Stimulated activated memory B cell treated with anti-CD40 and anti-IgM and Interleukin-4, amounts not matched to agents 10 μg/mL and 1 μg/mL and 100 μg/mL, for 72 hours (primary cell): ENCODE measurements at regions not wholly inside any gene's neighbourhood (a gene's known extent, or its start where the extent isn't known, plus 50 kb on each side); places are given as distances from the start of the nearest gene placed in this dataset.

Experiments
- ATAC-seq: fragments of 150-1000 bp; cut with Tn5 transposase; 2 replicates; pipeline ENCODE4 v1.10.0; 2021
- H3K27ac Mint-ChIP-seq: one replicate; pipeline ENCODE4 v1.8.0; 2022; ENCODE audit warnings: mild to moderate bottlenecking, mixed read lengths
- H3K27me3 Mint-ChIP-seq: one replicate; pipeline ENCODE4 v1.8.0; 2022; ENCODE audit warnings: mixed read lengths
- H3K36me3 Mint-ChIP-seq: one replicate; pipeline ENCODE4 v1.8.0; 2022; ENCODE audit warnings: mixed read lengths
- H3K4me1 Mint-ChIP-seq: one replicate; pipeline ENCODE4 v1.8.0; 2022; ENCODE audit warnings: mixed read lengths
- H3K4me3 Mint-ChIP-seq: one replicate; pipeline ENCODE4 v1.8.0; 2022; ENCODE audit warnings: mild to moderate bottlenecking, moderate library complexity, mixed read lengths
- H3K9me3 Mint-ChIP-seq: one replicate; pipeline ENCODE4 v1.8.0; 2022; ENCODE audit warnings: mixed read lengths

- Mint-ChIP-seq H3K27me3 (no peaks in the 10 kb centered on the region), H3K4me1 (no peaks in the 10 kb centered on the region), H3K27ac (no peak overlapping the region), H3K4me3 (no peak overlapping the region), H3K36me3 (no peaks in the 10 kb centered on the region), H3K9me3 (no peaks in the 10 kb centered on the region)
- ATAC-seq = no peak
Measured at GRCh38 chr2:59919579-59919978, 633.9 kb downstream of the BCL11A start.

DNA sequence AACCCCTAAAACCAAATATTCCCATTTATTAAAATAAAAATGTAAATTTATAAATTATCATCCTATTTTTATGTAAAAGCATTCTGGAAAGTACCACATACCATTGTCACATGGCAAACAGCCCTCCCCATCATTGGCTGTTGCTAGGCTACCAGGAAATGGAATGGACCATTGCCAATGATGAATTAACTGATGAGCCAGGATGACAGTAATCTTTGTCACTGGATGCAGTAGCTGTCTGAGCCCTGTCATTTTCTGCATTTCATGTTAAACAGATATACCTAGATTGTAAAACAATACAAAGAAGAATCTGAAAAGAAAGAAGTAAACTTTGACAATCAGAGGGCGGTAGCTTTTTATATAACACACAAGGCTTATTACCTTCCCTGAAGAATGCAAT, 641.4 kb downstream of the BCL11A start:
- H3K4me3 Mint-ChIP-seq = no peak overlapping the region
- peaks cover 17% of the 10 kb centered on the region for H3K4me1 Mint-ChIP-seq
- no peaks in the 10 kb centered on the region for H3K36me3 Mint-ChIP-seq
- H3K27ac Mint-ChIP-seq = no peak overlapping the region
- H3K9me3 Mint-ChIP-seq = no peaks in the 10 kb centered on the region
- no peaks in the 10 kb centered on the region for H3K27me3 Mint-ChIP-seq
- no peak for ATAC-seq

DNA sequence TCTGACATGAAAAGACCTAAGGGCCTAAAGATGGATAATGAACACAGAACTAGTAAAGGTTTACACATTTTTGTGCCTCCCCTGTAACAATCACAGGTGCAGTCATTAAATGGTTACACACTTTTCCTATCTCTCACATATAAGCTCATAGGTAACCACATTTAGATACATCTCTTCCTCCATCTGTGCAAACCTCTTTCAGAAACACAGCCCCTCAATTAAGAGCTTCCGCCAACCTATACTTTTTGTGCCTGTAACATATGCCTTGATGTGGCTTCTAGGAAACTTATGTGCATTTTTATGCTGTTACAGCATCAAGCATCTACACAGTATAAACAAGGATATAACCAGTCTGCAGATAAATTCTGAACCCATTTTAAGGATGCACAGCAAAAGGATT, 643.3 kb downstream of the BCL11A start:
- Mint-ChIP-seq H3K9me3 (no peaks in the 10 kb centered on the region), H3K27me3 (no peaks in the 10 kb centered on the region), H3K27ac (no peak overlapping the region), H3K4me3 (no peak overlapping the region), H3K36me3 (no peaks in the 10 kb centered on the region), H3K4me1 (peaks cover 21% of the 10 kb centered on the region)
- ATAC-seq = no peak

GRCh38 chr2:59909147-59909546, 644.3 kb downstream of the BCL11A start:
- H3K36me3 Mint-ChIP-seq = no peaks in the 10 kb centered on the region
- no peaks in the 10 kb centered on the region for H3K9me3 Mint-ChIP-seq
- no peak overlapping the region for H3K4me3 Mint-ChIP-seq
- H3K27me3 Mint-ChIP-seq = no peaks in the 10 kb centered on the region
- no peak for ATAC-seq
- H3K27ac Mint-ChIP-seq = no peak overlapping the region
- H3K4me1 Mint-ChIP-seq = peaks cover 21% of the 10 kb centered on the region

DNA sequence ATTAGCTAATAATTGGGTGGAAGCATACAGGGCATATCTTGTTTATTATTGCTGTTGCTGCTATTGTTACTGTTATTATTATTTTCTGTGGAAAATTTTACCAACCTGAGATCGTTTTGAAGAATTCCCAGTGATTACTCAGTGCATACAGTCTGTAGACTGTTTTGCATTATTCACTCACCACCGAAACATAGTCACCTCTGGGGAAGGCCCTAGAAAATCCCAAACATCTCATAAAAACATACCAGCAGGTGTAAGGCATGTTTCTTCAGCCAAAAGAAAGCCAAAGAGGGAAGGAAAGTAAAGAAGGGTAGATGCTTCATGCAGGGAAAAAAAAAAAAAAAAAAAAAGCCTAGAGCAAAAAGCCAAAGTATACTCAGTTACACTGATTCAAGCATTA, 647.7 kb downstream of the BCL11A start:
- ATAC-seq = no peak
- Mint-ChIP-seq H3K4me3 (no peak overlapping the region), H3K4me1 (peaks cover 20% of the 10 kb centered on the region), H3K27ac (no peak overlapping the region), H3K27me3 (no peaks in the 10 kb centered on the region), H3K36me3 (no peaks in the 10 kb centered on the region), H3K9me3 (no peaks in the 10 kb centered on the region)

DNA sequence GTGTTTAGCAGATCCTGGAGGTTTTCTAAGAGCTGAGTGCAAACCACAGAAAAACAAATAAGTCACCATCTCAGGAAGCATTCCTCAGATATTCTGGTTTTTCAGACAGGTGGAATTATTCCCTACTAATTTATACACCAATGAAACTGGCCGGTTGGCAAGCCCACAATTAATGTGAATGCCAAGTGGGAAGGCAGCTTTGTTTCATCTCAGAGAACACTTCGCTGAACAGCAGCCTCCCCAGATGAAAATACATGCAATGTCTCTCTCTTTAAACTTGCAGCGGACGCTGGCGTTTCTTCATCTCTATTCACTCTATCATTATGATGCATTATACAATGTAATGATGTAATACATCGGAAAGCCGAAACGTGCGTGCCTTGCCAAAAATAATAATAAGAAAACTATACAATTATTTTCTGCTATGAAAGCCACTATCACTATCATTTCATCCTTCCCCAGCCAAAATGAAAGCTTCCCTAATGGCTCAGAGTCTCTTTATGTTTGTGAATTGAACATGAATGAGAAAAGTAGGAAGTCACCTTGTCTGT, 649.4 kb downstream of the BCL11A start:
- Mint-ChIP-seq H3K4me1 (peaks cover 7% of the 10 kb centered on the region), H3K36me3 (no peaks in the 10 kb centered on the region)
- ATAC-seq = no peak

GRCh38 chr2:59900728-59901452, 652.6 kb downstream of the BCL11A start:
- no peak for ATAC-seq
- Mint-ChIP-seq H3K9me3 (no peaks in the 10 kb centered on the region), H3K27ac (no peak overlapping the region)

More for the DNA sequence above, 649.4 kb downstream of the BCL11A start:
- H3K27ac Mint-ChIP-seq = no peak overlapping the region
- no peaks in the 10 kb centered on the region for H3K27me3 Mint-ChIP-seq
- H3K9me3 Mint-ChIP-seq = no peaks in the 10 kb centered on the region
- no peak overlapping the region for H3K4me3 Mint-ChIP-seq

DNA sequence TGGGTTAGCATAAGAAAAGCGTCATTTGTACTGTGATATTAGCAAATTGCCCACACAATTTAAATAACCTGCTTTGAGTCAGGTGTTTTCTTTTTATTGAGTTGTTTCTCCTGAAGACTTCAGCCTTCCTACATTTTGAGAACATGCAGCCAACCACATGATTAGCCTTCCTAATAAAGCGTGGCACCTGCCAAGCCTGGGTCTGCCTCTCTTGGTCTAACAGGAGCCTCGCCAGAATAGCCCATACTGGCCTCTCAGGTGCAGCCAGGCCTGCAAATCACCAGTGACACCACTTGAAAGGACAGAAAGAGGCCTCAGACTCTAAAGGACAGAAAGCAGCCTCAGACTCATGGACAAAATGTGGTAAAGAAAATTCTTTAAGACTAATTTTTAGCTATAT, 653.8 kb downstream of the BCL11A start:
- Mint-ChIP-seq H3K9me3 (no peaks in the 10 kb centered on the region), H3K36me3 (no peaks in the 10 kb centered on the region), H3K4me1 (no peaks in the 10 kb centered on the region), H3K4me3 (no peak overlapping the region), H3K27me3 (no peaks in the 10 kb centered on the region), H3K27ac (no peak overlapping the region)
- ATAC-seq = no peak

More at GRCh38 chr2:59900728-59901452, 652.6 kb downstream of the BCL11A start:
- Mint-ChIP-seq H3K4me3 (no peak overlapping the region), H3K36me3 (no peaks in the 10 kb centered on the region), H3K4me1 (peaks cover 2% of the 10 kb centered on the region), H3K27me3 (no peaks in the 10 kb centered on the region)

- Mint-ChIP-seq H3K4me3 (no peak overlapping the region), H3K4me1 (no peaks in the 10 kb centered on the region), H3K36me3 (no peaks in the 10 kb centered on the region), H3K27ac (no peak overlapping the region), H3K27me3 (no peaks in the 10 kb centered on the region), H3K9me3 (no peaks in the 10 kb centered on the region)
- no peak for ATAC-seq
Measured at GRCh38 chr2:59896499-59897245, 656.8 kb downstream of the BCL11A start.

DNA sequence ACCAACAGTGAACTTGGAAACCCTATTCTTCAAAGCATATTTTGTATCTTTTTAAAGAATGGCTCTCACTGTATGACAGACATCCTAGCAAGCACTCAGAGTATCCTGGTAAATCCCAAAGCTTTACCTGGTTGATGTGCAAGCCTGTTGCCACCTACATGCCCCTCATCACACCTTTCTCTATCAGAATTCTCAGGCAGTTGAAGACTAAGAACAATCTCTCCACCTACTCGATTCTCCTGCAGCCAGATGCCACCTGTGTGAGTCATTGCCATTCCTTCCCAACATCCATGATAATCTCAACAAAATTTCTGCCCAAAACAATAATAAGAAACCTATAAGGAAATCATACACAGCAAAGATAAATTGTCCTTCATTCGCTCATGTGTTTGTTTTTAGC, 659.8 kb downstream of the BCL11A start:
- Mint-ChIP-seq H3K36me3 (no peaks in the 10 kb centered on the region), H3K27me3 (no peaks in the 10 kb centered on the region), H3K4me1 (peaks cover 1% of the 10 kb centered on the region), H3K4me3 (no peak overlapping the region), H3K9me3 (peaks cover 3% of the 10 kb centered on the region), H3K27ac (no peak overlapping the region)
- no peak for ATAC-seq

GRCh38 chr2:59892398-59892797, 661.1 kb downstream of the BCL11A start:
- Mint-ChIP-seq H3K36me3 (no peaks in the 10 kb centered on the region), H3K27ac (no peak overlapping the region), H3K27me3 (no peaks in the 10 kb centered on the region), H3K4me3 (no peak overlapping the region), H3K4me1 (peaks cover 13% of the 10 kb centered on the region), H3K9me3 (peaks cover 3% of the 10 kb centered on the region)
- no peak for ATAC-seq

DNA sequence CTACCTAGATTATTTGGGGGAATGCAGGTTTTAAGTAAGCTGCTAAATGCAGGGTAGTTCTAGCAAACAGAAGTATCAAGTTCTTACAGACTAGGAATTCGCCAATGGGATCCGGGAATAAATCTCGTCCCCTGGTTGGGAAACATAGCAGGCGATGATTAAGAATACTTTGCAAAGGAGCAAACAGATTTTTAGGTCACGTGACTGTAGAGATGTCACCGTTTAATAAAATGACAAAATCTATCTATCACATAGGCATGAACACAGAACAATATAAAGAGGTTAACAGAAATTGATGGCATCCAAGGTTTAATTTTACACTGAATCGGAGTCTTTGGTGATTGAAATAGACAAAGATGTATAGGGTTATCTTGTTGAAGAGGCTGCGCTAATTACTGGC, 664.1 kb downstream of the BCL11A start:
- H3K27me3 Mint-ChIP-seq = no peaks in the 10 kb centered on the region
- peaks cover 3% of the 10 kb centered on the region for H3K9me3 Mint-ChIP-seq
- H3K27ac Mint-ChIP-seq = no peak overlapping the region
- no peak overlapping the region for H3K4me3 Mint-ChIP-seq
- H3K4me1 Mint-ChIP-seq = peaks cover 36% of the 10 kb centered on the region
- H3K36me3 Mint-ChIP-seq = no peaks in the 10 kb centered on the region
- ATAC-seq = no peak

- Mint-ChIP-seq H3K36me3 (no peaks in the 10 kb centered on the region), H3K27me3 (no peaks in the 10 kb centered on the region), H3K4me3 (no peak overlapping the region), H3K27ac (peak overlapping the region; percentile 57), H3K9me3 (peaks cover 3% of the 10 kb centered on the region), H3K4me1 (peaks cover 36% of the 10 kb centered on the region)
- ATAC-seq = no peak
Measured at GRCh38 chr2:59888706-59889105, 664.7 kb downstream of the BCL11A start.

- H3K27ac Mint-ChIP-seq = peak overlapping the region; percentile 57
- H3K27me3 Mint-ChIP-seq = no peaks in the 10 kb centered on the region
- H3K36me3 Mint-ChIP-seq = no peaks in the 10 kb centered on the region
- H3K4me1 Mint-ChIP-seq = peaks cover 36% of the 10 kb centered on the region
- peak overlapping the region; percentile 29 for H3K4me3 Mint-ChIP-seq
- peaks cover 3% of the 10 kb centered on the region for H3K9me3 Mint-ChIP-seq
- ATAC-seq = peak; percentile 98
Measured at GRCh38 chr2:59888015-59888414, 665.4 kb downstream of the BCL11A start.

GRCh38 chr2:59887366-59887765, 666.1 kb downstream of the BCL11A start:
- Mint-ChIP-seq H3K36me3 (no peaks in the 10 kb centered on the region), H3K4me1 (peaks cover 36% of the 10 kb centered on the region), H3K4me3 (peak overlapping the region; percentile 45), H3K27me3 (no peaks in the 10 kb centered on the region), H3K27ac (peak overlapping the region; percentile 57), H3K9me3 (peaks cover 3% of the 10 kb centered on the region)
- no peak for ATAC-seq

- ATAC-seq = no peak
- Mint-ChIP-seq H3K9me3 (peaks cover 3% of the 10 kb centered on the region), H3K4me3 (peak overlapping the region; percentile 24)
Measured at GRCh38 chr2:59886759-59887158, 666.7 kb downstream of the BCL11A start.

More at GRCh38 chr2:59886759-59887158, 666.7 kb downstream of the BCL11A start:
- H3K36me3 Mint-ChIP-seq = no peaks in the 10 kb centered on the region
- H3K27me3 Mint-ChIP-seq = no peaks in the 10 kb centered on the region
- peaks cover 36% of the 10 kb centered on the region for H3K4me1 Mint-ChIP-seq
- H3K27ac Mint-ChIP-seq = peak overlapping the region; percentile 70
